ENCODE measurements at regions not wholly inside any gene's neighbourhood (a gene's known extent, or its start where the extent isn't known, plus 50 kb on each side); places are given as distances from the start of the nearest gene placed in this dataset.

DNA sequence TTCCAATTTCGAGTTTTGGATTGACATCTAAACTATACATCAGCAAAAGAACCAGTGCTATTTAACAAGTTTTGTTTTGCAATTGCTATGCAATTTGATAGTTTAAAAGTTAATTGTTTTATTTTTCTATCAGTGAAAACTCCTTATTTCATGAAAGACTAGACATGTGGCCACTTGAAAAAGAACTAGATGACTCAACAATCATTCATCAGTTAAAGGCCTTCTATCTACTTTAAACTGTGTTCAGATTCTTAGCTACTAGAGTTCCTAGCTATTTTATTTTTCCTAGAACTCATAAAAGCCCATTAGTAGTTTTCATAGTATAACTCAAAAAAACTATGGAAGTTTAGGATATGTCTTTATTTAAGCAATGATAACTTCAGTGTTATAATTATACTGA is 104.6 kb upstream of the LSM8 start:
- DNase-seq (ENCODE audit: low spot score): no peak

DNA sequence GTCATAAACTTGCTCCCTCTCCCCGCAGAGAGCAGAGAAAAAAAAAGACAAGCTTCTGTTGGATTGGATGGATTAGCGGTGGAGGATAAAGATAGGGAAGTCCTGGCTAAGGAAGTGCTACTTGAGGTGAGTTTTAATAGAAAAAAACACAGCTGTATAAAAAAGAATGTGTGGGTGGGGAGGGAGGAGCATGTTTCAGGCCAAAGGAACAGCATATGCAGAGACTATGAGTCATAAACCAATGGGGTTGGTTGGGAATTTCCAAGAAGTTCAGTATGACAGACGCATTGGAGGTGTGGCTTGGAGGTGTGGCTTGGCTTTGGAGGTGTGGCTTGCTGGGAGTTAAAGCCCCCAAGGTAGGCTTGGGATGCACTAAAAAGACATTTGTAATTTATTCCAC is 103.0 kb upstream of the LSM8 start:
- DNase-seq (ENCODE audit: low spot score): peak; percentile 96

DNA sequence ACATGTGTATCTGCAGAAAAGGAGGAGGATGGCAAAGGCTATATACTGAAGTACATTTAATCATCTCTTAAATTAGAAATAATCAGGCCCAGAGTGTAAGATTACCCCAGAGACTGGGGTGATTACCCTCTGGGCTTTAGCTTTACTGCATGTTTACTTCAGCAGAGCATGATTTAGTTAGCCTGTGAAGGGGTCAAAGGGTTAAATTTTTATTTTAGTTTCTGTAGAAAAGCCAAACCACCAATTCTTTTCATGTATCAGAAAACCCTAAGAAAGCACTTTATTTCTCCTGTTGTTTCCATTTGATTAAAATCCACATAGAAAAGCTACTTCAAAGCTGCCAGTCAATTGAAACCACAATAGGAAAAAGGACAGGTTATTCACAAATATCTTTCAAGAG is 101.5 kb upstream of the LSM8 start:
- no peak for DNase-seq (ENCODE audit: low spot score)

DNA sequence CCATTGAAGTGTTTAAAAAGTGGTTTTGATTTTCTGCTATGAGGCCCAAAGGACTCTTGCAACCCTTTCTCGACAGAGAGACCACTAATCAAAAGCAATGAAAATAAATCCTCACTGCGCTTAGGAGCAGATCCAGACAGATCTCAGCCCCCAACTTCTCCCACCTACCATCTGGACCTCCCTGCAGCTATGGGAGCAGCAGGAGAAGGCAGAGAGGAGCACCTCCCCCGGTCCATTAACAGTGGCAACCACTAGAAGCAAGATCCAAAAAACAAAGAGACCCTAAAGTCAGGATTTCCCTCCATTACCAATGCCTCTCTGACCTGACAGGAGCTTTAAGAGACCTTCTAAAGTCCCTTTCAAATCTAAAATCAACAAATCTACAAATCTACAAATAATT is 99.0 kb upstream of the LSM8 start:
- no peak for DNase-seq (ENCODE audit: low spot score)

DNA sequence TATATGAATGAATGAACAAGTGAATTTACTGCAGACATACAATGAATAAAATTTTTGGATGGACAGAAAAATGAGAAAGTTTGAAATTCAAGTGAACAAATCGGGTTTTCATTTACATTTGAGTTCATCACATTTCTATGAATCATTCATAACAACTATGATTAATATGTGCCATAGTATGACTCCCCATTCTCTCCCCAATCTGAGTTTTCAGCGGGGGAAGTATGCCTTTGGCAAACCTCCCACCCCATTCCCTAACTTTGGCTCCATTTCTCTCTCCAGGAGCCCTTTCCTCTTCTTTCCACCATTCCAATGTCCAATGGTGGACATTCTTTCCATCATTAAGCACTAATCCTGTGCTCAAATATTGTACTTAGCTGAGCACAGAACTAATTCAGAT is 96.8 kb upstream of the LSM8 start:
- no peak for DNase-seq (ENCODE audit: low spot score)

DNA sequence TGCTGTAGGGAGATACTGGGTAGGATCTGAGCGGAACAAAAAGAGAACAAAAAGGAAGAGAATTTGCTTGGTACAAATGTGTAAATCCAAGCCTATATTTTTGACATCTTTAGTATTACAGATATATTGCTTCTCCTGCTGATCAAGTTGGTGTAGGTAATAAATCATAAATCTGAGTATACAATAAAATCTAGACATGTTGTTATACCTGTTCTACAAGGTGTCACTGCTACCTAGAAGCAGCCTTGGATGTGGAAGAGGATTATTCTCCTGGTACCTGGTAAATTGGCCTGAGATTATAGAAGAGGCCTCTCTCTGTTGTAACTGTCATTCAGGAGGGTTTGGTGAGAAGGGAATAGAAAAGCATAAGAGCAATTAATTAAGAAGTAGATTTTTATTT is 89.9 kb upstream of the LSM8 start:
- no peak for DNase-seq (ENCODE audit: low spot score)

DNA sequence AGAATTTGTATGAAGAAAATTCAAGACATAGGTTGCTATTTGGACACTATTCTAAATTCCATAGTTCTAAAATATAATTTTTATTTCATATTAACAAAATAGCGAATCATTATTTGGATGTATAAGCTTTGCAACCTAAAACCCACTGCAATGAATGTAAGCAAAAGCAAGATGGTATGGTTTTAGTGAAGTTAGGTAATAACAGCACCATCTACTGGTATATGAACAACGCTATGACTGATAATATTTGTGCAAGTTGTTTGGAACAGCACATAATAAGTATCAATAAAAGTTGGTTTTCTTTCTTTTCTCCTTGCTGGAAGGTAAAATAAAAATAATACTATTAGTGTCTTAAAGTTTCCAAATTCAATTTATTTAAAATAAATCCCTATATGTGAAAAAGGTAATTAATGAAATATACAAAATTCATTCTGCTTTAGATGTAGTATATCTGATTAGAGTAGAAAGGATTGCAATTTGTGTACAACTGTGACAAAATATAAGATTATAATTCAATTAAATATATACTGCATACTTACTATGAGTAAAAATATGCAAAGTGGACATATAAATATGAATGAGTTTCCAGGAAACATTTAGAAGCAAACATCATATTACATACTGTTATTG is 79.0 kb upstream of the LSM8 start:
- peak; percentile 54 for DNase-seq (ENCODE audit: low spot score)

DNA sequence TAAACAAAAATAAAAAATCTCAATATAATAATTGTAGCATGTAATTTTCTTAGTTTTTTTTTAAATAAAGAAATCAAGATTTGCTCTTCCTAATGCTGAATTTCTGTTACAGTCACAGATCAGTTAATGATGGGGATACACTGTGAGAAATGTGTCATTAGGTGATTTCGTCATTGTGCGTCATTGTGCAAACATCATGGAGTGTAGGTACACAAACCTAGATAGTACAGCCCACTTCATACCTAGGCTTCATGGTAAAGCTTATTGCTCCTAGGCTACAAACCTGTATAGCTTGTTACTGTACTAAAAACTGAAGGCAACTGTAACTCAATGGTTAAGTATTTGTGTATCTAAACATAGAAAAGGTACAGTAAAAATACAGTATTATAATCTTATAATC is 74.4 kb upstream of the LSM8 start:
- no peak for DNase-seq (ENCODE audit: low spot score)

DNA sequence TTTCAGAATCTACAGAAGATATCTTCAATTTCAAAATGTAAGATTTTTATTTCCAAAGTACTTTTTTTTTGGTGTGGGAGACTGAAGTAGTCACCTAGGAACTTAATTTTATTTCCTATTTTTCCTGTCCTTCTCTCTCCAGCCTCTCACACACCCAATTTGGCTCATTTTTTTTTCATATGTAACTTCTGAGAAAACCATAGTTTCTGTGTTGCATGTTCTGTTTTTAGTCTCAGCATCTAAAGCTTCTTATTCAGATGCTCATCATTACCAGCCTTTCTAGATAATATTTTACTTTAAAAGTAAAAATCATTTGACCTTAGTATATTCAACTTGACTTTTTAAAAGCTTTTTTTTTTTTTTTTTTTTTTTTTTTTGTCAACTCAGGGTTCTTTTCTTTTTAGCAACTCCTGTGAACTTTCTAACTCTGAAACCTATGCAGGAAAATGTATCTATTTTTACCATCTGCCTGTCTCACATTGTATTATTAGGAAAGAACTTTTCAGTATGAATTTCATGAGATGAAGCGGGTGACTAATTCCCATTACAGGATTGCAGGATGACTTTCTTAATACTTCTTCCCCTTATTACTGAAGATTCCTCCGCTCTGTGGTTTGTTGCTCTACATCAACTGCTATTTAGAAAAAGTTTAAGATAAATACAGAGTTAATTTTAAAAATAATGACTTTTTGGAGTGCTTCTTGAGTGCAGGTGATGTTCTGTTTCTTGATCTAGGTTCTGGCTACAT is 73.6 kb upstream of the LSM8 start:
- DNase-seq (ENCODE audit: low spot score): no peak

DNA sequence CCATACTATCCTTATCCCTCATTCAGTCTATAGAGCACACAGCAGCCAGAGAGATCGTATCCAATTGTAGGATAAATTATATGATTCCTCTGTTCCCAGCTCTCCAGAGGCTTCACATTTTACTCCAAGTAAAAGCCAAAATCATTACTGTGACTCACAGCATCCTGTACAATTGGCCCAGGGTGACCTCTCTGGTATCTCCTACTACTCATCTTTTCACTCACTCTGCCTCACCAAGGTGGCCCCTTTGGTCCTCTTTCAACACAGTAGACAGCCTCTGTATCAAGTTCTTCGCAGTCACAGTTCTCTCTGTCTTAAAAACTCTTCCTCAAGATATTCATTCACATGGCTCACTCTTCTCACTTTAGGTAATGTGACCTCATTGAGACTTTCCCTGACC is 72.6 kb upstream of the LSM8 start:
- DNase-seq (ENCODE audit: low spot score): no peak

DNA sequence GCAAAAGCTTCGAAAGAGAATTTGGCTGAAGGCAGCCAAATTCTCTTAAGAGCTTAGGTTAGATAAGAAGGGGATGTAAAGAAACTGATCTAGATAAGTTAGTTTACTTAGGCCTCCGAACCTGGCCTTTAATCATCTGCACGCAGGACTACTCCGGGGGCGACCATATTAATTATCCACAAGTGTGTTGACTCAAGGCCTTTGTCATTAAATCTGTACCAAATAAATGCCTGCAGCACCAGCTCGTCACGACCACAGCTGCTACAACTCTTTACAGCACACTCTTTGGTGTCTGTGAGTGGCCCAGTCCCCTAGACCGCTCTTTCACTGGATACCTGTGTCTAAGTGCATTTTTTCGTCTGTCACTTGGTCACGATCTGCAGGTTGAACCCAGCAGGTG is 69.8 kb upstream of the LSM8 start:
- no peak for DNase-seq (ENCODE audit: low spot score)

DNA sequence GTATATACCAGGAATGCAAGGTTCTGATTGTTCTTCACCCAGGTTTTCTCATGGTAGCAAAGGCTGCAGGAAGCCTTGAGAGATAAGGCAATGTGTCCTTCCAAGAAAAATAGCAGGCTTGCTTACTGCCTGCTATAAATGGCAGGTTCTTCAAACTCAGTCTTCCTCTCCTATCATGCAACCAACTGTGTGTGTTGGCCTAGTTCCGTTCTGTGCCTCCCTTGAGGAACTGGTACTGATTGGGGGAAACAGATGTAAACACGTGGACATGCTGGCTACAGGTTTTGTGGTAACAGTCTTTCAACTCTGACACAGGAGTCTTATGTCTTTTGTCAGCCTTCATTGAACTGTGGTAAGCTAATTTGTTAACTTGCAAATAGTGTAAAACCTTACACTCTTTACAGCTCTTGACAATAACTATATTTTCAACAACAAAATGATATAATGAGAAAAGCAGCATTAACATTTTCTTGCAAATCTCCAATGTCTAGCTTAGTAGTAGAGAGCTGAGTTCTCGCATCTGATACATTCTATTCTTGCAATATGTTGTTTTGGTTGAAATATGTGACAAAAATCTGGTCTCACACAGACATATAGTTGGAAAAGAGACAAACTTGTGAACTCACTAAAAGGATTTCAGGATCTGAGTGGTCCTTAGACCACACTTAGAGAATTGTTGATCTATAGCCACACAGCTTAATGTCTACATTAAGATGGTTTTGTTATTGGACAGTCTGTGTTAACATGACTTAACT is 54.7 kb upstream of the LSM8 start:
- DNase-seq (ENCODE audit: low spot score): no peak

DNA sequence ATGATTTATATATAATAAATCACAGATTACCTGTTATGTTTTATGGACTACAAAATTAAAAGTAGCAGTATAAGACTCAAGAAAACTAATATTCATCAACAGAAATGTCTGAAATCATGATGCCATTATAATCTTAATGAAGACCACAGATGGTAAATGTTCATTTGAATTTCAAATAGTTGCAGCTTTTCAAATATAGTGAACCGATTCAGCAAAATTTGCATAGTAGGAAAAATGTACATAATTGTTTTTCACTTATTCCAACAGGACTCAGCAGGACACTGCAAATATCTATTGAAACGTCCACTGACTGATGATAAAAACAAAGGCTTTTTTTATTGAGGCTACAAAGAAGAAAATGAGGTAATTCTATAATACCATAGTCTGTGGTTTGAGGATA is 51.2 kb upstream of the LSM8 start:
- DNase-seq (ENCODE audit: low spot score): no peak
